Esophagus squamous epithelium (tissue), 5 donors: ENCODE measurements at regions not wholly inside any gene's neighbourhood (a gene's known extent, or its start where the extent isn't known, plus 50 kb on each side); places are given as distances from the start of the nearest gene placed in this dataset.
"Not testable (repeated sequence)": the region's sequence is repeated elsewhere in the genome, so short reads cannot be mapped to it uniquely, and the experiment has no call there.

ENCODE experiments used
- DNase-seq: peaks from one replicate; lab custom pipeline; 2025; lab: John Stamatoyannopoulos, UW
- H3K27ac ChIP-seq, 4 donors: fragments of 200-600 bp; sonication (generic); one replicate each; pipeline ENCODE4 v1.5.1; 2016 to 2019; ENCODE audit warnings: mild to moderate bottlenecking in 1 of 4
- H3K27me3 ChIP-seq, 4 donors: fragments of 200-600 bp; sonication (generic); 1 replicate in 3 of 4; 2 replicates in 1 of 4; pipeline versions ENCODE4 v1.5.1 to v1.6.0; 2017 to 2021; ENCODE audit warnings: antibody characterized with exemption in 1 of 4
- H3K36me3 ChIP-seq, 3 donors: fragments of 200-600 bp; sonication (generic); one replicate each; pipeline ENCODE4 v1.5.1; 2016 to 2019
- H3K4me1 ChIP-seq, 3 donors: fragments of 200-600 bp; sonication (generic); one replicate each; pipeline ENCODE4 v1.5.1; 2017 to 2019
- H3K4me3 ChIP-seq, 4 donors: fragments of 200-600 bp; sonication (generic); 1 replicate in 3 of 4; 2 replicates in 1 of 4; pipeline ENCODE4 v1.5.1; 2016 to 2019; ENCODE audit warnings: mild to moderate bottlenecking in 2 of 4, moderate library complexity in 1 of 4
- H3K9me3 ChIP-seq, 3 donors: fragments of 200-600 bp; sonication (generic); one replicate each; pipeline ENCODE4 v1.5.1; 2016 to 2019
- POLR2A ChIP-seq, 4 donors: fragments of 450-650 bp; IDR thresholded peaks; one replicate each; pipeline ENCODE4 v1.6.1; 2017; ENCODE audit warnings: antibody characterized with exemption in 4 of 4, mild to moderate bottlenecking in 4 of 4, moderate library complexity in 3 of 4
- WGBS, 2 donors: methylation state at CpG; one replicate each; pipeline ENCODE4 v1.1.5; 2018; 5-methylcytosine and 5-hydroxymethylcytosine counted together
- intact Hi-C: fragments of 100-400 bp; cut with DNase I; formaldehyde crosslinking; loops from one replicate; pipeline ENCODE4 v1.15.0; 2022
- TF ChIP-seq, protein P1 (sequence below), 6 experiments: fragments of 450-650 bp in 4 of 6; fragments of 200-600 bp in 2 of 6; sonication (generic) in 2 of 6; IDR thresholded peaks; one replicate each; pipeline ENCODE4 v1.5.1; 2016 to 2019; ENCODE audit warnings: antibody characterized with exemption in 6 of 6, mild to moderate bottlenecking in 4 of 6, moderate library complexity in 4 of 6
- donor health status: DM: yes; HTN: yes; CAD: no.

DNA sequence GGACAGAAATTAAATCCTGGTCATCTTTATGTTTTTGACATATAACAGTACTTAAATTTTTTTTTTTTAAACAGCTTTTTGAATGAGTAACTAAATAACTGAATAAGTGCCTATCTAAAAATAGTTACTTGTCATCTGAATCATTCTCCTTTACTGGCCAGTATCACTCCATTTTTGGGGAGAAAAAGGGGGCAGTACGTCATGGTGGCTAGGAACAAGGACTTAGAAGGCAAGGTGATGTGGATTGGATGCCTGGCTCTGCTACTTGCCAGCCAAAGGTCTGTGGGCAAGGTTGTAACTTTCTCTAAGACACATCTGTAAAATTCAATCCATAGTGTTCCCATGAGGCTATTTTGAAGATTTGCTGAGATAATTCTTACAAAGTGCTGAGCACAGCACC, 220.4 kb upstream of the DEPDC1 start:
- H3K27me3 ChIP-seq, result no peaks in the 10 kb centered on the region
- TF ChIP-seq, protein P1, sequence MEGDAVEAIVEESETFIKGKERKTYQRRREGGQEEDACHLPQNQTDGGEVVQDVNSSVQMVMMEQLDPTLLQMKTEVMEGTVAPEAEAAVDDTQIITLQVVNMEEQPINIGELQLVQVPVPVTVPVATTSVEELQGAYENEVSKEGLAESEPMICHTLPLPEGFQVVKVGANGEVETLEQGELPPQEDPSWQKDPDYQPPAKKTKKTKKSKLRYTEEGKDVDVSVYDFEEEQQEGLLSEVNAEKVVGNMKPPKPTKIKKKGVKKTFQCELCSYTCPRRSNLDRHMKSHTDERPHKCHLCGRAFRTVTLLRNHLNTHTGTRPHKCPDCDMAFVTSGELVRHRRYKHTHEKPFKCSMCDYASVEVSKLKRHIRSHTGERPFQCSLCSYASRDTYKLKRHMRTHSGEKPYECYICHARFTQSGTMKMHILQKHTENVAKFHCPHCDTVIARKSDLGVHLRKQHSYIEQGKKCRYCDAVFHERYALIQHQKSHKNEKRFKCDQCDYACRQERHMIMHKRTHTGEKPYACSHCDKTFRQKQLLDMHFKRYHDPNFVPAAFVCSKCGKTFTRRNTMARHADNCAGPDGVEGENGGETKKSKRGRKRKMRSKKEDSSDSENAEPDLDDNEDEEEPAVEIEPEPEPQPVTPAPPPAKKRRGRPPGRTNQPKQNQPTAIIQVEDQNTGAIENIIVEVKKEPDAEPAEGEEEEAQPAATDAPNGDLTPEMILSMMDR (IDR thresholded peaks at IDR 0.05), result no peak
- no peak for TF ChIP-seq POLR2A (IDR thresholded peaks at IDR 0.05)
- 69 to 78% methylated on average over 1 of the region's 1 CpG for WGBS, 2 donors
- no peaks in the 10 kb centered on the region for H3K36me3 ChIP-seq
- no peak overlapping the region for H3K4me3 ChIP-seq
- intact Hi-C loops, result no loop called here
- no peaks in the 10 kb centered on the region for H3K4me1 ChIP-seq
- no peak for DNase-seq
- no peak overlapping the region for H3K27ac ChIP-seq
- H3K9me3 ChIP-seq, result no peaks in the 10 kb centered on the region

DNA sequence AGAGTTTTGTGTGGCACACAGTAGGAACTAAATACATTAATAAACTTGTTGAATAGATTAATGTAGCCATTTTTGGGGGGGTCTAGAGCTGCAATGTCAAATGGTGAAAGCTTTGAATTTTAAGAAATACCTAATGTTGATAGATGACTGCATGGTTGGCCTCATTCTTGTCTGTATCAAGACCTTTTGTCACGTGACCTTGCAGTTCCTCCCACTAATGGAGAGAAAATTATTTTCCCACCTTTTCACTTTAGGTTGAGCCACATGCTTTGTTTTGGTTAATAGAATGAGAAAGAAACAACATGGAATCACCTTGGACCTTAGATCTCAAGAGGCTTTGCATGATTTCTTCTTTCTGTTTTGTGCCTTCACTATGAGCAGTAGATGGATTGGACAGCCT, 223.6 kb upstream of the DEPDC1 start:
- intact Hi-C loops, result no loop called here
- no peak for DNase-seq

DNA sequence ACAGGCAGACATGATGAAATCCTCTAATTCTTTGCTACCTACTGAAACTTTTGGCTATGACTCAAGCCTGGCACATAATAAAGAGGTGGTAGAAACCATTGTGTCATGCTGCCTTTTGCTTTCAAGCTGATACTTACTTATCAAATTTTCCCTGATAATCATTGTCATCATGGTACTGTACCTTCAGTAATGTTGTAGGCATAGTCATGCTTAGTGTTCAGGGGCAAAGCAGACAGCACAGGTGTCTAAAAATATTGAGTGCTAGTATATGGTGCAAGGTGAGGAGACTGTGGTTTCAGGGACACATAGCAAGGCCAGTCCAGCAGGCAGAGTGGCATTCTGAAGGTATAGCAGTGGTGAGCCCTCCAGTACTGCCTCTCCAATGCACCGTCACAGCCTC, 226.9 kb upstream of the DEPDC1 start:
- no peaks in the 10 kb centered on the region for H3K4me1 ChIP-seq
- no peak for DNase-seq
- TF ChIP-seq, protein P1 (IDR thresholded peaks at IDR 0.05), result no peak
- no peak for TF ChIP-seq POLR2A (IDR thresholded peaks at IDR 0.05)

More for the DNA sequence above, 223.6 kb upstream of the DEPDC1 start:
- Histone ChIP-seq H3K27ac (no peak overlapping the region), H3K36me3 (no peaks in the 10 kb centered on the region), H3K9me3 (no peaks in the 10 kb centered on the region), H3K4me1 (no peaks in the 10 kb centered on the region), H3K4me3 (no peak overlapping the region), H3K27me3 (no peaks in the 10 kb centered on the region)
- TF ChIP-seq, protein P1 (IDR thresholded peaks at IDR 0.05), result no peak
- no peak for TF ChIP-seq POLR2A (IDR thresholded peaks at IDR 0.05)
- WGBS, 2 donors, result 93 to 94% methylated on average over 1 of the region's 1 CpG

DNA sequence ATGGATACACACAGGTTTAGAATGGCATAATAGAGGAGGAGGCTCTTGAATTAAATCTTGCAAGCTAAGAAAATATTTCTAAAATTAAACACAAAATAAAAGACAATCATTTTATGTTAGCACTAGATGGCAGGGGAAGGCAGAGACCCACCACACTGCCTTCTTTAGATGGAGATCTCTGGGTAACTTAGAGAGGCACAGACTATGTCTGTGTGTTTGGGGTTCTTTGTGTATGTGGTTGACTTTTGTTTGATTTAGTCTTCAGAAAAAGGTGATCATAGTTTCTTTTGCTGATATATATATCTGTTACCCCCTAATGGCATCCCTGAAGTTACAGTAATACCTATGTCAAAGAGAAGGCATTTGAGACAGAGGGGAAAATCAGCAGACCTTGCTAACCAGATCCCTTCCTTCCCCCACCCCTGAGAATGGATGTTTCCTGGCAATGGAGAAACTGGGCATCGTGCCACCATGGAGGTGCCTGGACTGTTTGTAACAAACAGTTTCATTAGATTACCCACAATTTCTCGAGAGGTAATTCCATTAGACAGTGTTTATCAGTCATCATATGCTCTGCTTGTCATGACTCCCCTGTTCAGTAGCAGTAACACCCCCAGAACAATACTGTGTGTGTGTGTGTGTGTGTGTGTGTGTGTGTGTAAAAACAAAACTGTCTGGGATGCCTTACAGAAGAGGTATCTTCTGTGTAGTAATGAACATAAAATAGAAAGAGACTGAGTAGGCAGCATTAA, 228.3 kb upstream of the DEPDC1 start:
- intact Hi-C loops, result no loop called here
- DNase-seq, result no peak
- no peaks in the 10 kb centered on the region for H3K36me3 ChIP-seq
- H3K4me3 ChIP-seq, result no peak overlapping the region
- no peak overlapping the region for H3K27ac ChIP-seq
- H3K9me3 ChIP-seq, result no peaks in the 10 kb centered on the region
- H3K27me3 ChIP-seq, result no peaks in the 10 kb centered on the region
- 17 to 36% methylated on average over 2 of the region's 2 CpGs for WGBS, 2 donors
- no peaks in the 10 kb centered on the region for H3K4me1 ChIP-seq
- TF ChIP-seq POLR2A (IDR thresholded peaks at IDR 0.05), result no peak

More for the DNA sequence above, 226.9 kb upstream of the DEPDC1 start:
- Histone ChIP-seq H3K27ac (no peak overlapping the region), H3K9me3 (no peaks in the 10 kb centered on the region), H3K27me3 (no peaks in the 10 kb centered on the region), H3K4me3 (no peak overlapping the region), H3K36me3 (no peaks in the 10 kb centered on the region)
- intact Hi-C loops, result no loop called here
- 90 to 93% methylated on average over 1 of the region's 1 CpG for WGBS, 2 donors

DNA sequence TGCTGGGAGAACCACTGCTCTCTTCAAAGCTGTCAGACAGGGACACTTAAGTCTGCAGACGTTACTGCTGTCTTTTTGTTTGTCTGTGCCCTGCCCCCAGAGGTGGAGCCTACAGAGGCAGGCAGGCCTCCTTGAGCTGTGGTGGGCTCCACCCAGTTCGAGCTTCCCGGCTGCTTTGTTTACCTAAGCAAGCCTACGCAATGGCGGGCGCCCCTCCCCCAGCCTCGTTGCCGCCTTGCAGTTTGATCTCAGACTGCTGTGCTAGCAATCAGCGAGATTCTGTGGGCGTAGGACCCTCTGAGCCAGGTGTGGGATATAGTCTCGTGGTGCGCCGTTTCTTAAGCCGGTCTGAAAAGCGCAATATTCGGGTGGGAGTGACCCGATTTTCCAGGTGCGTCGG, 242.6 kb upstream of the DEPDC1 start:
- H3K36me3 ChIP-seq, H3K9me3 ChIP-seq, H3K4me1 ChIP-seq, H3K4me3 ChIP-seq, DNase-seq, H3K27me3 ChIP-seq, H3K27ac ChIP-seq, intact Hi-C loops: not testable (repeated sequence)
- 84% methylated on average over 8 of the region's 19 CpGs; no CpG with 5 or more reads in 1 of the 2 donors for WGBS, 2 donors

DNA sequence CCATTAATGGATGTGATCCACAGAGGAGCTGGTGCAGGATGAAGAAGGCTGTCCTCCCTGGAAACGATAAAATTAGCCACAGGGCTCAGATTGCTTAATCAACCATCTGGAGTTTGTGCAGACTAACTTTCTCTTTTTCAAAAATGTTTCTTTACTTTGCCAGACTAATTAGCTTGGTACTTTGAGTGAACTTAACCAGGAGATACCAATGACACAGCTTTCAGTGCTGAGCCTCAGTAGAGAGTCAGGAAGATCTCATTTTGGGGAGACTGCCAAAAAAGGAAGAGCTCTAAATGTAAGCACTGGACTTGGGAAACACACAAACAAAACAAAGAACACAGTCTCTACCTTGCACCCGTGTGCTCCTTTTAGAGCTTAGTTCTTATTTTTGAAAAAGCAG, 248.1 kb upstream of the DEPDC1 start:
- WGBS, 2 donors, result 25 to 29% methylated on average over 2 of the region's 2 CpGs

More for the DNA sequence above, 248.1 kb upstream of the DEPDC1 start:
- TF ChIP-seq POLR2A (IDR thresholded peaks at IDR 0.05), result no peak
- TF ChIP-seq, protein P1 (IDR thresholded peaks at IDR 0.05), result no peak
- Histone ChIP-seq H3K27ac (no peak overlapping the region), H3K4me1 (no peaks in the 10 kb centered on the region), H3K4me3 (no peak overlapping the region), H3K9me3 (peaks cover 0 to 5% (median 0%) of the 10 kb centered on the region in 3 donors), H3K27me3 (no peaks in the 10 kb centered on the region), H3K36me3 (no peaks in the 10 kb centered on the region)
- intact Hi-C loops, result no loop called here
- no peak for DNase-seq
